Activated naive CD8-positive, alpha-beta T cell treated with anti-CD3 and anti-CD28 coated beads for 36 hours (primary cell): ENCODE measurements at regions not wholly inside any gene's neighbourhood (a gene's known extent, or its start where the extent isn't known, plus 50 kb on each side); places are given as distances from the start of the nearest gene placed in this dataset.

ENCODE experiments used
- DNase-seq: peaks from one replicate; pipeline ENCODE4 v3.0.0; 2021
- H3K27ac Mint-ChIP-seq: one replicate; pipeline ENCODE4 v1.8.0; 2022; ENCODE audit warnings: mild to moderate bottlenecking, moderate library complexity, mixed read lengths
- H3K27me3 Mint-ChIP-seq: one replicate; pipeline ENCODE4 v1.8.0; 2022; ENCODE audit warnings: mild to moderate bottlenecking, mixed read lengths
- H3K36me3 Mint-ChIP-seq: one replicate; pipeline ENCODE4 v1.8.0; 2021; ENCODE audit warnings: mild to moderate bottlenecking, mixed read lengths
- H3K4me1 Mint-ChIP-seq: one replicate; pipeline ENCODE4 v1.8.0; 2021; ENCODE audit warnings: mixed read lengths
- H3K4me3 Mint-ChIP-seq: one replicate; pipeline ENCODE4 v1.8.0; 2022; ENCODE audit warnings: mild to moderate bottlenecking, moderate library complexity, mixed read lengths
- H3K9me3 Mint-ChIP-seq: one replicate; pipeline ENCODE4 v1.8.0; 2022; ENCODE audit warnings: mixed read lengths

DNA sequence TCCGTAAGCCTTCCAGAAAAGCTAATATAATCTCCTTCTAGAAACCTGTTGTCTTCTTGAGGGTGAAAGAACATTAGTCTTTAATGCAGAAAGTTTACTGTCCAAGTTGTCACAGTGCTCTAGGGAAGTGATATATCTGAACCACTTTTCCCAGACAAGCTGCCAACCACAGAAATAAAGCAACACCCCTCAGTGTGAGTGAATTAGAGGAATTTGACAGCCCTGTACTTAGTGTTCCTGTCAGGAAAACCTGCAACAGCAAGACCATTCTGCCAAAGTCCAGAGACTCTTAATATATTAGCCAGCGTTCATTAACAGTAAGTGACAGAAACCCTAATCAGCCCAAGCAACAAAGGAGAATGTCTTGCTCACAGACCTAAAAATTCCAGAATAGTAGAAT lies 137.7 kb downstream of the KATNIP start:
- peaks cover under 1% of the 10 kb centered on the region for H3K36me3 Mint-ChIP-seq
- no peak for DNase-seq
- no peaks in the 10 kb centered on the region for H3K9me3 Mint-ChIP-seq
- H3K27me3 Mint-ChIP-seq, result no peaks in the 10 kb centered on the region
- H3K4me1 Mint-ChIP-seq, result no peaks in the 10 kb centered on the region
- H3K27ac Mint-ChIP-seq, result no peak overlapping the region
- no peak overlapping the region for H3K4me3 Mint-ChIP-seq

DNA sequence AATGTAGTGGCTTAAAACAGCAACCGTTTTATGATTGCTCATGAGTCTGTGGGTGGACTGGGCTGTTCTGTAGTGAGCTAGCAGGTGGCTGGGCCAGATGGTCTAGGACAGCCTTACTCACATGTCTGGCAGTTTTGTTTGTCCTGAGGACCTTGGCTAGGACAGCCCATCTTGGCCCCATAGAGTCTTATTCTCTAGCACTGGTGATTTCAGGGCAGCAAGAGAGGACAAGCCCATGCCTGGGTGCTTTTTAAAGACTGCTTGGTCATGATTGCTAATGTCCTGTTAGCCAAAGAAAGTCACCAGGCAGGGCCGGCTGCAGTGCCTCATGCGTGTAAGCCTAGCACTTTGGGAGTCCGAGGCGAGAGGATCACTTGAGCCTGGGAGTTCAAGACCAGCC lies 139.8 kb downstream of the KATNIP start:
- Mint-ChIP-seq H3K4me3 (no peak overlapping the region), H3K27me3 (no peaks in the 10 kb centered on the region), H3K27ac (no peak overlapping the region)

GRCh38 chr16:27690608-27691007 lies 140.7 kb downstream of the KATNIP start:
- DNase-seq, result peak; percentile 15
- H3K36me3 Mint-ChIP-seq, result no peaks in the 10 kb centered on the region
- no peak overlapping the region for H3K27ac Mint-ChIP-seq
- H3K9me3 Mint-ChIP-seq, result no peaks in the 10 kb centered on the region
- H3K4me3 Mint-ChIP-seq, result no peak overlapping the region
- H3K4me1 Mint-ChIP-seq, result no peaks in the 10 kb centered on the region
- no peaks in the 10 kb centered on the region for H3K27me3 Mint-ChIP-seq

More for the DNA sequence above, 139.8 kb downstream of the KATNIP start:
- no peak for DNase-seq
- H3K36me3 Mint-ChIP-seq, result no peaks in the 10 kb centered on the region
- H3K4me1 Mint-ChIP-seq, result no peaks in the 10 kb centered on the region
- H3K9me3 Mint-ChIP-seq, result no peaks in the 10 kb centered on the region

GRCh38 chr16:27691721-27692120 lies 141.8 kb downstream of the KATNIP start:
- Mint-ChIP-seq H3K27ac (no peak overlapping the region), H3K4me1 (no peaks in the 10 kb centered on the region), H3K36me3 (peaks cover 2% of the 10 kb centered on the region), H3K9me3 (no peaks in the 10 kb centered on the region), H3K27me3 (no peaks in the 10 kb centered on the region), H3K4me3 (no peak overlapping the region)
- DNase-seq, result no peak

GRCh38 chr16:27692576-27692975 lies 142.6 kb downstream of the KATNIP start:
- Mint-ChIP-seq H3K27me3 (no peaks in the 10 kb centered on the region), H3K27ac (no peak overlapping the region), H3K4me1 (no peaks in the 10 kb centered on the region)

GRCh38 chr16:27695161-27695560 lies 145.2 kb downstream of the KATNIP start:
- no peaks in the 10 kb centered on the region for H3K9me3 Mint-ChIP-seq
- H3K4me3 Mint-ChIP-seq, result no peak overlapping the region
- H3K4me1 Mint-ChIP-seq, result no peaks in the 10 kb centered on the region
- H3K27ac Mint-ChIP-seq, result no peak overlapping the region
- no peaks in the 10 kb centered on the region for H3K27me3 Mint-ChIP-seq
- DNase-seq, result no peak
- peaks cover 3% of the 10 kb centered on the region for H3K36me3 Mint-ChIP-seq

More at GRCh38 chr16:27692576-27692975, 142.6 kb downstream of the KATNIP start:
- H3K9me3 Mint-ChIP-seq, result no peaks in the 10 kb centered on the region
- no peak overlapping the region for H3K4me3 Mint-ChIP-seq
- peaks cover 3% of the 10 kb centered on the region for H3K36me3 Mint-ChIP-seq
- no peak for DNase-seq

GRCh38 chr16:27698266-27698665 lies 148.3 kb downstream of the KATNIP start:
- Mint-ChIP-seq H3K4me1 (no peaks in the 10 kb centered on the region), H3K27me3 (no peaks in the 10 kb centered on the region), H3K9me3 (no peaks in the 10 kb centered on the region), H3K36me3 (peaks cover 3% of the 10 kb centered on the region), H3K4me3 (no peak overlapping the region), H3K27ac (no peak overlapping the region)
- no peak for DNase-seq

GRCh38 chr16:27698746-27699145 lies 148.8 kb downstream of the KATNIP start:
- H3K4me3 Mint-ChIP-seq, result no peak overlapping the region
- no peak for DNase-seq
- H3K36me3 Mint-ChIP-seq, result peaks cover 3% of the 10 kb centered on the region
- H3K4me1 Mint-ChIP-seq, result no peaks in the 10 kb centered on the region
- H3K27me3 Mint-ChIP-seq, result no peaks in the 10 kb centered on the region
- H3K27ac Mint-ChIP-seq, result no peak overlapping the region
- no peaks in the 10 kb centered on the region for H3K9me3 Mint-ChIP-seq

DNA sequence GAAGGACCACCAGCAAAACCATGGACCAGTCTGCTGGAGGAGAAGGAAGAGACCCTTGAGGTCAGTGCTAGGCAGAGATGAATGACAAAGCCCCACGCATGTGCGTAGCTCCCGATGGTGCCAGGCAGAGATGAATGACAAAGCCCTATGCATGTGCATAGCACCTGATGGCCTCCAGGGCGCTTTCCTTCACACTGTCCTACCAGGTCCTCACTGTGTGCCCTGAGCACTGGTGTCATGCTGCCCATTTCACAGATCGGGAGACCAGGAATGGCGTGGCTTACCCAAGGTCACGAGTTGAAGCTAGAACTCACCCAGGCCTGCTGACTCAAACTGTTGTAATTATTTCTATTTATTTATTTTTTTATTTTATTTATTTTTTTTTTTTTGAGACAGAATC lies 149.6 kb downstream of the KATNIP start:
- no peaks in the 10 kb centered on the region for H3K9me3 Mint-ChIP-seq
- no peak for DNase-seq
- no peak overlapping the region for H3K4me3 Mint-ChIP-seq
- H3K27ac Mint-ChIP-seq, result no peak overlapping the region
- H3K36me3 Mint-ChIP-seq, result peaks cover 3% of the 10 kb centered on the region
- no peaks in the 10 kb centered on the region for H3K27me3 Mint-ChIP-seq
- H3K4me1 Mint-ChIP-seq, result no peaks in the 10 kb centered on the region

- no peak for DNase-seq
- Mint-ChIP-seq H3K9me3 (no peaks in the 10 kb centered on the region), H3K36me3 (peaks cover 3% of the 10 kb centered on the region), H3K27me3 (no peaks in the 10 kb centered on the region), H3K4me3 (no peak overlapping the region), H3K27ac (no peak overlapping the region), H3K4me1 (no peaks in the 10 kb centered on the region)
Measured at GRCh38 chr16:27700304-27700995, 150.5 kb downstream of the KATNIP start.

- no peaks in the 10 kb centered on the region for H3K4me1 Mint-ChIP-seq
- no peak overlapping the region for H3K4me3 Mint-ChIP-seq
- DNase-seq, result no peak
- H3K27me3 Mint-ChIP-seq, result no peaks in the 10 kb centered on the region
- H3K36me3 Mint-ChIP-seq, result peaks cover 3% of the 10 kb centered on the region
- no peaks in the 10 kb centered on the region for H3K9me3 Mint-ChIP-seq
- no peak overlapping the region for H3K27ac Mint-ChIP-seq
Measured at GRCh38 chr16:27701381-27701780, 151.4 kb downstream of the KATNIP start.

- H3K4me1 Mint-ChIP-seq, result no peaks in the 10 kb centered on the region
- no peak for DNase-seq
- no peaks in the 10 kb centered on the region for H3K9me3 Mint-ChIP-seq
- no peak overlapping the region for H3K4me3 Mint-ChIP-seq
- H3K27me3 Mint-ChIP-seq, result no peaks in the 10 kb centered on the region
- H3K36me3 Mint-ChIP-seq, result no peaks in the 10 kb centered on the region
- no peak overlapping the region for H3K27ac Mint-ChIP-seq
Measured at GRCh38 chr16:27703121-27703520, 153.2 kb downstream of the KATNIP start.

DNA sequence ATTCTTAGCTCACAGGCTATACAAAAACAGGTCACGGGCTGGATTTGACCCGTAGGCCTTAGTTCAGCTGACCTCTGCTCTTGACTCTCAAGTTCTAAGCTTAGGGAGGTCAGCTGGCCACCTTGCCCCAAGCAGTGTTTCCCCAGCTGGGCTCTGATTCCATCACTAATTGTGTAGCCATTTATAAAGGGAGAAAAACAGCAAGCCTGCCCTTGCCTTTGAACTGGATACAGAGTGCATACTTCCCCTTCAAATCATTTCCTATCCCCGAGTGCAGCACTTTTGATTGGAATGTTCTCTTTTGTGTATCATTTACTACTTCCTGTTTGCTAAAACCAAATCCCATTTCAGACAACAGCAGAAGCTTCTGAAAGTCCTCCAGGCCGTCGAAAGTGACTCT lies 153.6 kb downstream of the KATNIP start:
- no peaks in the 10 kb centered on the region for H3K36me3 Mint-ChIP-seq

GRCh38 chr16:27704252-27704651 lies 154.3 kb downstream of the KATNIP start:
- H3K4me1 Mint-ChIP-seq, result no peaks in the 10 kb centered on the region
- no peak for DNase-seq
- no peaks in the 10 kb centered on the region for H3K9me3 Mint-ChIP-seq
- no peak overlapping the region for H3K27ac Mint-ChIP-seq
- no peak overlapping the region for H3K4me3 Mint-ChIP-seq
- no peaks in the 10 kb centered on the region for H3K27me3 Mint-ChIP-seq
- H3K36me3 Mint-ChIP-seq, result peaks cover 3% of the 10 kb centered on the region

More for the DNA sequence above, 153.6 kb downstream of the KATNIP start:
- Mint-ChIP-seq H3K4me1 (no peaks in the 10 kb centered on the region), H3K4me3 (no peak overlapping the region), H3K9me3 (no peaks in the 10 kb centered on the region), H3K27ac (no peak overlapping the region), H3K27me3 (no peaks in the 10 kb centered on the region)
- DNase-seq, result no peak

DNA sequence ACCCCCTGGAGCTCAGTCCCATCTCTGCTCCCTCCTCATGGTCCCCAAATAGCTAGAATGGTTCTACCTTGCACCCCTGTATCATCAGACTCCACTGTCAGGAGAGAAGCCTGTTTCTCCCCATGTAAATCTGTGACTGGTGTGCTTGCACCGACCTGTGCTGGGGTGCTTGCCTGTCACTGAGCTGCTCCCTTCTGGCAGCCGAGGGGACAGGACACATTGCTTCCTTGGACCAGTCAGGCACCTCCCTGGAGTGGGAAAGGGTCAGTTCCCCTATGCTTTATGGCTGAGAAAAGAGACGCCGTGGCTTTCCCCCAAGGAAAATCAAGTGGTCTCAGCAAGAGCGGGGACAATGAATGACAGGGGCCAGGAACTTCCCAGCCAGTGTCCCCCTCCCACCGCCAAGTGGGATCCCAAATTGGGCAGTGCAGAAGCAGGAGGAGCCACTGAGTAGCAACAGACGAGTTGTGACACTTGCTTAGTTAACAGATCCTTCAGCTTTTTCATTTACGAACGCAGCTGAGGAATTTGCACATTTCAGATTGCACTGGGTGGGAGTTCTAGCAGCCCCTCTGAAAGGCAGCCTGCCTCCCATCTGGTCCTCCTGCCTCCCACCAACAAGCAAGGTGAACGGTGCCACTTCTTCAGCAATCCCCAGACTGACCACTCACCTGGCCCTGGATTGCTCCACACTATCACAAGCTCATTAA lies 156.4 kb downstream of the KATNIP start:
- no peaks in the 10 kb centered on the region for H3K27me3 Mint-ChIP-seq
- no peaks in the 10 kb centered on the region for H3K4me1 Mint-ChIP-seq
- DNase-seq, result no peak
- peaks cover 3% of the 10 kb centered on the region for H3K36me3 Mint-ChIP-seq
- H3K9me3 Mint-ChIP-seq, result no peaks in the 10 kb centered on the region
- no peak overlapping the region for H3K4me3 Mint-ChIP-seq
- H3K27ac Mint-ChIP-seq, result no peak overlapping the region
